CD14-positive monocyte (primary cell): ENCODE measurements at regions not wholly inside any gene's neighbourhood (a gene's known extent, or its start where the extent isn't known, plus 50 kb on each side); places are given as distances from the start of the nearest gene placed in this dataset.

Experiments used
- DNase-seq, 3 donors: peaks; one replicate each; pipeline ENCODE4 v3.0.0-alpha.2; 2011 to 2022
- H2AFZ ChIP-seq: 2 replicates; pipeline ENCODE4 v1.6.0; 2012; ENCODE audit warnings: mild to moderate bottlenecking, low read depth, low read length, inconsistent platforms; ENCODE audit not compliant: insufficient read depth, poor library complexity, severe bottlenecking
- H3K27ac ChIP-seq, 2 donors: 1 replicate in 1 of 2; 2 replicates in 1 of 2; pipeline ENCODE4 v1.5.1; 2012 to 2013; ENCODE audit warnings: low read length in 2 of 2, control low read depth in 1 of 2, inconsistent platforms in 1 of 2, low read depth in 1 of 2, mild to moderate bottlenecking in 1 of 2
- H3K27me3 ChIP-seq, 2 donors: one replicate each; pipeline versions ENCODE4 v1.6.0 to v1.6.1; 2011 to 2013; ENCODE audit warnings: low read length in 2 of 2; ENCODE audit not compliant: control insufficient read depth in 2 of 2, insufficient read depth in 2 of 2
- H3K36me3 ChIP-seq, 2 donors: replicated peaks in 1 of 2; 1 replicate in 1 of 2; 2 replicates in 1 of 2; pipeline versions ENCODE4 v1.5.1 to v1.6.1; 2012 to 2013; ENCODE audit warnings: low read length in 2 of 2, control low read depth in 1 of 2, inconsistent platforms in 1 of 2, mild to moderate bottlenecking in 1 of 2; ENCODE audit not compliant: insufficient read depth in 2 of 2, control insufficient read depth in 1 of 2
- H3K4me1 ChIP-seq, 2 donors: 1 replicate in 1 of 2; 2 replicates in 1 of 2; pipeline versions ENCODE4 v1.5.1 to v1.6.1; 2012 to 2013; ENCODE audit warnings: low read length in 2 of 2, control low read depth in 1 of 2, inconsistent platforms in 1 of 2, mild to moderate bottlenecking in 1 of 2, moderate library complexity in 1 of 2; ENCODE audit not compliant: insufficient read depth in 2 of 2, control insufficient read depth in 1 of 2
- H3K4me2 ChIP-seq: replicated peaks from 2 replicates; pipeline ENCODE3; 2012; ENCODE audit warnings: low read length, moderate library complexity, mild to moderate bottlenecking; ENCODE audit not compliant: poor library complexity, severe bottlenecking; ENCODE audit errors: extremely low read depth
- H3K4me3 ChIP-seq, 3 experiments: fragments of 200-600 bp in 1 of 3; sonication (generic) in 1 of 3; replicated peaks in 1 of 3; 1 replicate in 2 of 3; 2 replicates in 1 of 3; pipeline ENCODE4 v1.5.1; 2011 to 2013; ENCODE audit warnings: low read length in 3 of 3, mild to moderate bottlenecking in 3 of 3, control low read depth in 2 of 3, low read depth in 2 of 3, inconsistent platforms in 1 of 3, moderate library complexity in 1 of 3
- H3K79me2 ChIP-seq: 2 replicates; pipeline ENCODE4 v1.6.0; 2012; ENCODE audit warnings: mild to moderate bottlenecking, control low read depth, inconsistent platforms, low read length, moderate library complexity; ENCODE audit not compliant: insufficient read depth
- H3K9ac ChIP-seq: 2 replicates; pipeline ENCODE4 v1.6.0; 2017; ENCODE audit warnings: low read length, mild to moderate bottlenecking; ENCODE audit not compliant: insufficient read depth, poor library complexity, severe bottlenecking
- H3K9me3 ChIP-seq, 2 donors: replicated peaks in 1 of 2; 1 replicate in 1 of 2; 2 replicates in 1 of 2; pipeline versions ENCODE4 v1.5.1 to v1.6.1; 2012 to 2013; ENCODE audit warnings: low read length in 2 of 2, control low read depth in 1 of 2; ENCODE audit not compliant: control insufficient read depth in 1 of 2, insufficient read depth in 1 of 2
- H4K20me1 ChIP-seq: 2 replicates; pipeline ENCODE4 v1.6.0; 2012; ENCODE audit warnings: mild to moderate bottlenecking, low read length, control low read depth, moderate library complexity; ENCODE audit not compliant: insufficient read depth
- H3K27ac Mint-ChIP-seq, 7 donors: one replicate each; pipeline ENCODE4 v1.8.0; 2020; ENCODE audit warnings: mild to moderate bottlenecking in 7 of 7, mixed read lengths in 7 of 7, moderate library complexity in 6 of 7, inconsistent platforms in 2 of 7
- H3K27me3 Mint-ChIP-seq, 3 donors: one replicate each; pipeline ENCODE4 v1.8.0; 2021 to 2022; ENCODE audit warnings: low read depth in 3 of 3, mild to moderate bottlenecking in 3 of 3, mixed read lengths in 3 of 3, moderate library complexity in 3 of 3, inconsistent platforms in 1 of 3
- H3K36me3 Mint-ChIP-seq, 2 donors: one replicate each; pipeline ENCODE4 v1.8.0; 2020; ENCODE audit warnings: mixed read lengths in 2 of 2, inconsistent platforms in 1 of 2, mild to moderate bottlenecking in 1 of 2
- H3K4me1 Mint-ChIP-seq: one replicate; pipeline ENCODE4 v1.8.0; 2020; ENCODE audit warnings: mild to moderate bottlenecking, mixed read lengths
- H3K4me3 Mint-ChIP-seq, 2 donors: one replicate each; pipeline ENCODE4 v1.8.0; 2020; ENCODE audit warnings: mild to moderate bottlenecking in 2 of 2, mixed read lengths in 2 of 2, moderate library complexity in 1 of 2
- H3K9me3 Mint-ChIP-seq, 7 donors: one replicate each; pipeline ENCODE4 v1.8.0; 2020 to 2022; ENCODE audit warnings: mixed read lengths in 7 of 7, mild to moderate bottlenecking in 6 of 7, moderate library complexity in 6 of 7, inconsistent platforms in 2 of 7
- CTCF ChIP-seq: fragments of 200-600 bp; IDR thresholded peaks from one replicate; pipeline ENCODE4 v1.8.0; 2022; ENCODE audit warnings: antibody characterized with exemption, mild to moderate bottlenecking
- WGBS: methylation state at CpG from one replicate; pipeline ENCODE4 v1.1.5; 2013; ENCODE audit warnings: missing lambda C conversion rate; ENCODE audit not compliant: insufficient coverage; 5-methylcytosine and 5-hydroxymethylcytosine counted together
- intact Hi-C, 2 donors: fragments of 100-400 bp; cut with micrococcal nuclease; formaldehyde crosslinking; loops; one replicate each; pipeline versions ENCODE4 v1.15.0 to v1.15.1; 2023

GRCh38 chr13:58043971-58044370, 412.4 kb downstream of the PCDH17 start:
- no peak overlapping the region for H3K4me2 ChIP-seq
- H3K4me3 ChIP-seq: no peak overlapping the region
- Mint-ChIP-seq H3K36me3 (no peaks in the 10 kb centered on the region), H3K27ac (no peak overlapping the region), H3K9me3 (peaks cover 0 to 3% (median 0%) of the 10 kb centered on the region in 7 donors), H3K27me3 (no peaks in the 10 kb centered on the region), H3K4me1 (no peaks in the 10 kb centered on the region), H3K4me3 (no peak overlapping the region)
- no peaks in the 10 kb centered on the region for H3K27me3 ChIP-seq
- no peaks in the 10 kb centered on the region for H3K4me1 ChIP-seq
- no peak overlapping the region for H3K27ac ChIP-seq
- WGBS: no CpG with 5 or more reads among the region's 2 CpGs
- H4K20me1 ChIP-seq: no peaks in the 10 kb centered on the region
- no peak for DNase-seq
- H2AFZ ChIP-seq: no peak overlapping the region
- no peak for TF ChIP-seq CTCF
- H3K36me3 ChIP-seq: no peaks in the 10 kb centered on the region
- intact Hi-C loops: no loop called here
- no peak overlapping the region for H3K9ac ChIP-seq
- H3K9me3 ChIP-seq: no peaks in the 10 kb centered on the region
- no peaks in the 10 kb centered on the region for H3K79me2 ChIP-seq

- no peak overlapping the region for H3K27ac Mint-ChIP-seq
- peaks cover 0 to 5% (median 2%) of the 10 kb centered on the region in 7 donors for H3K9me3 Mint-ChIP-seq
- H3K27me3 Mint-ChIP-seq: peaks cover 0 to 1% (median 0%) of the 10 kb centered on the region in 3 donors
- no peak overlapping the region for H3K4me2 ChIP-seq
- no peak overlapping the region for H3K27ac ChIP-seq
- no peak overlapping the region for H3K4me3 Mint-ChIP-seq
- H3K4me1 ChIP-seq: no peaks in the 10 kb centered on the region
- H3K4me1 Mint-ChIP-seq: no peaks in the 10 kb centered on the region
- TF ChIP-seq CTCF: no peak
- H4K20me1 ChIP-seq: no peaks in the 10 kb centered on the region
- H3K27me3 ChIP-seq: no peaks in the 10 kb centered on the region
- H3K9ac ChIP-seq: no peak overlapping the region
- intact Hi-C loops: no loop called here
- no peaks in the 10 kb centered on the region for H3K36me3 ChIP-seq
- no peak overlapping the region for H2AFZ ChIP-seq
- no peak for DNase-seq
- WGBS: no CpG with 5 or more reads among the region's 1 CpG
- H3K4me3 ChIP-seq: no peak overlapping the region
- no peaks in the 10 kb centered on the region for H3K79me2 ChIP-seq
- no peaks in the 10 kb centered on the region for H3K9me3 ChIP-seq
- no peaks in the 10 kb centered on the region for H3K36me3 Mint-ChIP-seq
These were observed 417.1 kb downstream of the PCDH17 start for GRCh38 chr13:58048670-58049069.
